ENCODE measurements at regions not wholly inside any gene's neighbourhood (a gene's known extent, or its start where the extent isn't known, plus 50 kb on each side); places are given as distances from the start of the nearest gene placed in this dataset.

DNA sequence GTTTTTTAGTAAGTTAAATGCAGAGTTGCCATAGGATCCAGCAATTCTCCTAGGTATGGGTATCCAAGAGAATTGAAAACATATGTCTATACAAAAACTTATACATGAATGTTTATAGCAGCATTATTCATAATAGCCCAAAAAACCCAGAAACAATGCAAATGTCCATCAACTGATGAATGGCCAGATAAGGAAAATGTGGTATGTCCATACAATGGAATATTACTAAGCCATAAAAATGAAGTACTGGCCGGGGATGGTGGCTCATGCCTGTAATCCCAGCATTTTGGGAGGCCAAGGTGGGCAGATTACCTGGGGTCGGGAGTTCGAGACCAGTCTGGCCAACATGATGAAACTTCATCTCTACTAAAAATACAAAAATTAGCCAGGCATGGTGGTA, 156.1 kb upstream of the PSMD7 start:
- no peaks in the 10 kb centered on the region for H3K79me2 ChIP-seq (ENCODE audit: low read length)
- no peaks in the 10 kb centered on the region for H3K9me3 ChIP-seq (ENCODE audit: insufficient read depth, low read length)
- H3K4me1 ChIP-seq (ENCODE audit: low read length) = no peaks in the 10 kb centered on the region
- no peak overlapping the region for H3K4me2 ChIP-seq (ENCODE audit: low read length)
- peaks cover 11% of the 10 kb centered on the region; the same call in 1 of the 2 replicates for H3K27me3 ChIP-seq (ENCODE audit: low read depth, low read length)
- H2AFZ ChIP-seq (ENCODE audit: low read depth, low read length) = no peak overlapping the region
- H3K4me3 ChIP-seq (ENCODE audit: low read length) = no peak overlapping the region
- H3K27ac ChIP-seq (ENCODE audit: low read length) = no peak overlapping the region
- no peak overlapping the region for H3K9ac ChIP-seq (ENCODE audit: low read length)
- TF ChIP-seq, protein P1, sequence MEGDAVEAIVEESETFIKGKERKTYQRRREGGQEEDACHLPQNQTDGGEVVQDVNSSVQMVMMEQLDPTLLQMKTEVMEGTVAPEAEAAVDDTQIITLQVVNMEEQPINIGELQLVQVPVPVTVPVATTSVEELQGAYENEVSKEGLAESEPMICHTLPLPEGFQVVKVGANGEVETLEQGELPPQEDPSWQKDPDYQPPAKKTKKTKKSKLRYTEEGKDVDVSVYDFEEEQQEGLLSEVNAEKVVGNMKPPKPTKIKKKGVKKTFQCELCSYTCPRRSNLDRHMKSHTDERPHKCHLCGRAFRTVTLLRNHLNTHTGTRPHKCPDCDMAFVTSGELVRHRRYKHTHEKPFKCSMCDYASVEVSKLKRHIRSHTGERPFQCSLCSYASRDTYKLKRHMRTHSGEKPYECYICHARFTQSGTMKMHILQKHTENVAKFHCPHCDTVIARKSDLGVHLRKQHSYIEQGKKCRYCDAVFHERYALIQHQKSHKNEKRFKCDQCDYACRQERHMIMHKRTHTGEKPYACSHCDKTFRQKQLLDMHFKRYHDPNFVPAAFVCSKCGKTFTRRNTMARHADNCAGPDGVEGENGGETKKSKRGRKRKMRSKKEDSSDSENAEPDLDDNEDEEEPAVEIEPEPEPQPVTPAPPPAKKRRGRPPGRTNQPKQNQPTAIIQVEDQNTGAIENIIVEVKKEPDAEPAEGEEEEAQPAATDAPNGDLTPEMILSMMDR (IDR thresholded peaks at IDR 0.05; ENCODE audit: low read depth, low read length) = no peak
- no peak for TF ChIP-seq EZH2phosphoT487 (IDR thresholded peaks at IDR 0.05; ENCODE audit: low read depth)
- H3K36me3 ChIP-seq (replicated peaks; ENCODE audit: low read depth, low read length) = no peaks in the 10 kb centered on the region
- H4K20me1 ChIP-seq (ENCODE audit: insufficient read depth, low read length) = no peaks in the 10 kb centered on the region

GRCh38 chr16:74123826-74124225, 172.8 kb upstream of the PSMD7 start:
- Histone ChIP-seq H2AFZ (ENCODE audit: low read depth, low read length) (no peak overlapping the region), H3K4me1 (ENCODE audit: low read length) (no peaks in the 10 kb centered on the region), H3K4me3 (ENCODE audit: low read length) (no peak overlapping the region), H4K20me1 (ENCODE audit: insufficient read depth, low read length) (no peaks in the 10 kb centered on the region), H3K79me2 (ENCODE audit: low read length) (no peaks in the 10 kb centered on the region), H3K36me3 (replicated peaks; ENCODE audit: low read depth, low read length) (no peaks in the 10 kb centered on the region), H3K9ac (ENCODE audit: low read length) (no peak overlapping the region), H3K9me3 (ENCODE audit: insufficient read depth, low read length) (0 out of 2 replicates have a peak, but pooled peaks cover 4% of the 10 kb centered on the region), H3K27me3 (ENCODE audit: low read depth, low read length) (peaks cover 14% of the 10 kb centered on the region; the same call in 1 of the 2 replicates), H3K27ac (ENCODE audit: low read length) (no peak overlapping the region), H3K4me2 (ENCODE audit: low read length) (no peak overlapping the region)
- TF ChIP-seq EZH2phosphoT487 (IDR thresholded peaks at IDR 0.05; ENCODE audit: low read depth) = no peak
- TF ChIP-seq, protein P1 (IDR thresholded peaks at IDR 0.05; ENCODE audit: low read depth, low read length) = no peak

DNA sequence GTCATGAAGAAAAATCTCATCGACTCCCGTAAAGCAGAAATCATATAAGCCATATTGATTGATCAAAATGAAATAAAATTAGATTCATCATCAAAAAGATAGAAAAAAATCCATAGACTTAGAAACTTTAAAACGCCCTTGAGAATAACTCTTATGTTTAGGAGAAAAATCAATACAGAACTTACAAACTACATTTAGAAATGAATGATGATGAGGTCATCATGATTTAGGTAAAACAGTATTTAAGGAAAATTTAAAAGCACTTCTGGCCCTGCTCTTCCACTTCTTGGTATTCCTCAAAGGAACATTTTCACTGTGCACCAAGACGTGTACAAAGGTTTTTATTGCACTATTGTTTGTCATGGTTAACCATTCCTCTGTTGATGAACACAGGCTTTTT, 173.4 kb upstream of the PSMD7 start:
- Histone ChIP-seq H3K79me2 (ENCODE audit: low read length) (no peaks in the 10 kb centered on the region), H3K27ac (ENCODE audit: low read length) (no peak overlapping the region), H3K9ac (ENCODE audit: low read length) (no peak overlapping the region), H3K27me3 (ENCODE audit: low read depth, low read length) (peaks cover 14% of the 10 kb centered on the region; the same call in 1 of the 2 replicates), H3K36me3 (replicated peaks; ENCODE audit: low read depth, low read length) (no peaks in the 10 kb centered on the region), H3K9me3 (ENCODE audit: insufficient read depth, low read length) (0 out of 2 replicates have a peak, but pooled peaks cover 4% of the 10 kb centered on the region), H3K4me2 (ENCODE audit: low read length) (no peak overlapping the region), H3K4me3 (ENCODE audit: low read length) (no peak overlapping the region), H3K4me1 (ENCODE audit: low read length) (no peaks in the 10 kb centered on the region), H4K20me1 (ENCODE audit: insufficient read depth, low read length) (no peaks in the 10 kb centered on the region), H2AFZ (ENCODE audit: low read depth, low read length) (no peak overlapping the region)
- TF ChIP-seq, protein P1 (IDR thresholded peaks at IDR 0.05; ENCODE audit: low read depth, low read length) = no peak
- no peak for TF ChIP-seq EZH2phosphoT487 (IDR thresholded peaks at IDR 0.05; ENCODE audit: low read depth)

- no peak overlapping the region for H3K9ac ChIP-seq (ENCODE audit: low read length)
- no peak overlapping the region for H3K4me2 ChIP-seq (ENCODE audit: low read length)
- no peak overlapping the region for H2AFZ ChIP-seq (ENCODE audit: low read depth, low read length)
- no peaks in the 10 kb centered on the region for H4K20me1 ChIP-seq (ENCODE audit: insufficient read depth, low read length)
- H3K27ac ChIP-seq (ENCODE audit: low read length) = no peak overlapping the region
- H3K36me3 ChIP-seq (replicated peaks; ENCODE audit: low read depth, low read length) = no peaks in the 10 kb centered on the region
- H3K79me2 ChIP-seq (ENCODE audit: low read length) = no peaks in the 10 kb centered on the region
- H3K4me3 ChIP-seq (ENCODE audit: low read length) = no peak overlapping the region
- no peaks in the 10 kb centered on the region for H3K9me3 ChIP-seq (ENCODE audit: insufficient read depth, low read length)
- no peaks in the 10 kb centered on the region for H3K4me1 ChIP-seq (ENCODE audit: low read length)
- H3K27me3 ChIP-seq (ENCODE audit: low read depth, low read length) = peaks cover 9% of the 10 kb centered on the region; the same call in 1 of the 2 replicates
- no peak for TF ChIP-seq EZH2phosphoT487 (IDR thresholded peaks at IDR 0.05; ENCODE audit: low read depth)
- TF ChIP-seq, protein P1 (IDR thresholded peaks at IDR 0.05; ENCODE audit: low read depth, low read length) = no peak
These were observed 178.8 kb upstream of the PSMD7 start for GRCh38 chr16:74117798-74118197.
